Renal pelvis (tissue), 1 donor: ENCODE measurements at regions not wholly inside any gene's neighbourhood (a gene's known extent, or its start where the extent isn't known, plus 50 kb on each side); places are given as distances from the start of the nearest gene placed in this dataset.
A peak's percentile ranks its signal among the peaks of the same experiment; 100 is the strongest.
"Not testable (repeated sequence)": the region's sequence is repeated elsewhere in the genome, so short reads cannot be mapped to it uniquely, and the experiment has no call there.

Experiments
- DNase-seq: peaks from one replicate; pipeline ENCODE4 v3.0.0-alpha.2; 2013

GRCh38 chr5:86427158-86427557 lies 190.6 kb upstream of the COX7C start:
- no peak for DNase-seq

GRCh38 chr5:86439593-86440110 lies 178.1 kb upstream of the COX7C start:
- no peak for DNase-seq

- no peak for DNase-seq
Measured at GRCh38 chr5:86442036-86442745, 175.6 kb upstream of the COX7C start.

- no peak for DNase-seq
Measured at GRCh38 chr5:86447362-86447761, 170.4 kb upstream of the COX7C start.

GRCh38 chr5:86452251-86452650 lies 165.5 kb upstream of the COX7C start:
- no peak for DNase-seq

- no peak for DNase-seq
Measured at GRCh38 chr5:86460519-86460918, 157.2 kb upstream of the COX7C start.

- DNase-seq: peak; percentile 27
Measured at GRCh38 chr5:86461169-86461956, 156.4 kb upstream of the COX7C start.

- DNase-seq: no peak
Measured at GRCh38 chr5:86463339-86463738, 154.4 kb upstream of the COX7C start.

- DNase-seq: no peak
Measured at GRCh38 chr5:86465052-86465838, 152.5 kb upstream of the COX7C start.

GRCh38 chr5:86466721-86467120 lies 151.0 kb upstream of the COX7C start:
- not testable (repeated sequence) for DNase-seq

GRCh38 chr5:86482008-86482407 lies 135.7 kb upstream of the COX7C start:
- no peak for DNase-seq

- DNase-seq: no peak
Measured at GRCh38 chr5:86493777-86494176, 124.0 kb upstream of the COX7C start.

- DNase-seq: no peak
Measured at GRCh38 chr5:86500947-86501346, 116.8 kb upstream of the COX7C start.

- no peak for DNase-seq
Measured at GRCh38 chr5:86507574-86507973, 110.2 kb upstream of the COX7C start.

GRCh38 chr5:86510330-86510915 lies 107.3 kb upstream of the COX7C start:
- not testable (repeated sequence) for DNase-seq

- DNase-seq: no peak
Measured at GRCh38 chr5:86523718-86524117, 94.0 kb upstream of the COX7C start.

- DNase-seq: no peak
Measured at GRCh38 chr5:86525622-86526021, 92.1 kb upstream of the COX7C start.

- no peak for DNase-seq
Measured at GRCh38 chr5:86526811-86527348, 90.9 kb upstream of the COX7C start.

GRCh38 chr5:86532429-86532828 lies 85.3 kb upstream of the COX7C start:
- DNase-seq: no peak

- no peak for DNase-seq
Measured at GRCh38 chr5:86536396-86536795, 81.3 kb upstream of the COX7C start.

GRCh38 chr5:86542532-86542931 lies 75.2 kb upstream of the COX7C start:
- no peak for DNase-seq

GRCh38 chr5:86546044-86546443 lies 71.7 kb upstream of the COX7C start:
- DNase-seq: no peak
